Liver (tissue), 8 donors: ENCODE measurements at regions not wholly inside any gene's neighbourhood (a gene's known extent, or its start where the extent isn't known, plus 50 kb on each side); places are given as distances from the start of the nearest gene placed in this dataset.

Source experiments
- DNase-seq: peaks from one replicate; pipeline ENCODE4 v3.0.0-alpha.2; 2017; ENCODE audit warnings: low spot score
- H3K27ac ChIP-seq, 2 donors: one replicate each; pipeline ENCODE4 v1.7.0; 2013; ENCODE audit warnings: inconsistent platforms in 2 of 2, low read length in 2 of 2, control low read depth in 1 of 2, low read depth in 1 of 2, mild to moderate bottlenecking in 1 of 2
- H3K27me3 ChIP-seq, 4 donors: one replicate each; pipeline versions ENCODE4 v1.6.1 to v1.7.0; 2013; ENCODE audit warnings: low read length in 3 of 4, inconsistent platforms in 1 of 4, mild to moderate bottlenecking in 1 of 4, moderate library complexity in 1 of 4; ENCODE audit not compliant: control insufficient read depth in 4 of 4, insufficient read depth in 4 of 4
- H3K36me3 ChIP-seq, 4 donors: one replicate each; pipeline versions ENCODE4 v1.6.1 to v1.7.0; 2013; ENCODE audit warnings: low read length in 3 of 4, mild to moderate bottlenecking in 3 of 4, low read depth in 1 of 4, moderate library complexity in 1 of 4; ENCODE audit not compliant: control insufficient read depth in 4 of 4, insufficient read depth in 3 of 4
- H3K4me1 ChIP-seq, 4 donors: one replicate each; pipeline versions ENCODE4 v1.6.1 to v1.7.0; 2013; ENCODE audit warnings: low read length in 3 of 4, mild to moderate bottlenecking in 3 of 4, moderate library complexity in 1 of 4; ENCODE audit not compliant: control insufficient read depth in 4 of 4, insufficient read depth in 4 of 4
- H3K4me3 ChIP-seq, 3 donors: one replicate each; pipeline versions ENCODE4 v1.6.1 to v1.7.0; 2013; ENCODE audit warnings: low read length in 3 of 3, control low read depth in 1 of 3, low read depth in 1 of 3, mild to moderate bottlenecking in 1 of 3
- H3K9ac ChIP-seq, 2 donors: one replicate each; pipeline ENCODE4 v1.7.0; 2013; ENCODE audit warnings: low read length in 2 of 2, mild to moderate bottlenecking in 2 of 2, moderate library complexity in 2 of 2, control low read depth in 1 of 2, low read depth in 1 of 2
- H3K9me3 ChIP-seq, 4 donors: one replicate each; pipeline versions ENCODE4 v1.6.1 to v1.7.0; 2013; ENCODE audit warnings: low read length in 3 of 4; ENCODE audit not compliant: control insufficient read depth in 4 of 4
- ATF3 ChIP-seq: IDR thresholded peaks from 2 replicates; pipeline ENCODE4 v1.6.1; 2016; ENCODE audit warnings: antibody characterized with exemption
- EGR1 ChIP-seq, 2 donors: IDR thresholded peaks; 2 replicates each; pipeline ENCODE4 v1.6.1; 2016 to 2018; ENCODE audit warnings: antibody characterized with exemption in 2 of 2, low read depth in 2 of 2
- FOXA1 ChIP-seq: IDR thresholded peaks from 2 replicates; pipeline ENCODE4 v1.6.1; 2016; ENCODE audit warnings: antibody characterized with exemption
- FOXA2 ChIP-seq: IDR thresholded peaks from 2 replicates; pipeline ENCODE4 v1.6.1; 2016; ENCODE audit warnings: antibody characterized with exemption
- HNF4A ChIP-seq, 2 donors: conservative IDR thresholded peaks; 2 replicates each; pipeline ENCODE4 v1.6.1; 2016; ENCODE audit warnings: antibody characterized with exemption in 2 of 2, mild to moderate bottlenecking in 2 of 2
- HNF4G ChIP-seq: IDR thresholded peaks from 2 replicates; pipeline ENCODE4 v1.6.1; 2016; ENCODE audit warnings: antibody characterized with exemption
- JUND ChIP-seq, 2 donors: IDR thresholded peaks; 2 replicates each; pipeline ENCODE4 v1.6.1; 2016; ENCODE audit warnings: antibody characterized with exemption in 2 of 2
- MAX ChIP-seq: IDR thresholded peaks from 2 replicates; pipeline ENCODE4 v1.6.1; 2016; ENCODE audit warnings: antibody characterized with exemption
- NR2F2 ChIP-seq: IDR thresholded peaks from 2 replicates; pipeline ENCODE4 v1.6.1; 2016; ENCODE audit warnings: antibody characterized with exemption
- RXRA ChIP-seq, 2 donors: IDR thresholded peaks; 2 replicates each; pipeline ENCODE4 v1.6.1; 2017 to 2018; ENCODE audit warnings: antibody characterized with exemption in 2 of 2, mild to moderate bottlenecking in 1 of 2
- SP1 ChIP-seq: IDR thresholded peaks from 2 replicates; pipeline ENCODE4 v1.6.1; 2018; ENCODE audit warnings: antibody characterized with exemption, mild to moderate bottlenecking
- TAF1 ChIP-seq: conservative IDR thresholded peaks from 2 replicates; pipeline ENCODE4 v1.6.1; 2016; ENCODE audit warnings: antibody characterized with exemption, mild to moderate bottlenecking
- YY1 ChIP-seq: IDR thresholded peaks from 2 replicates; pipeline ENCODE4 v1.6.1; 2016; ENCODE audit warnings: antibody characterized with exemption, mild to moderate bottlenecking
- whole genome bisulfite sequencing: extraction: QIAGEN DNeasy Blood & Tissue Kit; methylation state at CpG from one replicate; pipeline ENCODE4 v1.1.7; 2013; 5-methylcytosine and 5-hydroxymethylcytosine counted together
- TF ChIP-seq, protein P1 (sequence below): fragments of 150-350 bp; IDR thresholded peaks from 2 replicates; pipeline ENCODE4 v1.5.1; 2017; ENCODE audit warnings: improper control_type of control experiment, low read depth, low read length; ENCODE audit not compliant: missing input control
- TF ChIP-seq, protein P2 (sequence below): IDR thresholded peaks from 2 replicates; pipeline ENCODE4 v1.6.1; 2016; ENCODE audit warnings: antibody characterized with exemption
- TF ChIP-seq, protein P3 (sequence below): IDR thresholded peaks from 2 replicates; pipeline ENCODE4 v1.6.1; 2016; ENCODE audit warnings: antibody characterized with exemption, mild to moderate bottlenecking
- donor health status: healthy.
- donor health status: healthy.
- donor health status: healthy.
- donor health status: healthy.
- donor health status: healthy.

DNA sequence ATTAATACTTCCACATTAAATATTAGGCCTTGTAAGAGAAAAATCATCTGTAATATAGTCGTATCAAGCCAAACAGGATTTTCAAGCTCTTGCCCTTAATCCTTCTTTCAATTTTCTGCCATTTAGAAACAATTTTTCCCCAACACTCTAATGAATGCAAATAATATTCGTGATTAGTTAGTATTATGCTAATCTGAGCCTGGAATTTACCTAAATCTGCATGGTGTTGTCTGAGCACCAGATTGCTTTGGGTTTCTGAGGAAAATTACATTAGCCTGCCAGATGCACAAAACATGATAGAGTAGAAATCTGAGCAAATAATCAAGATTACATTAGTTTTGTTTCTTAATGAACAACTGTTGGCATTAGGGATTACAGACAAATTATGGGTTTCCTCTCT is 176.6 kb downstream of the ZDHHC21 start:
- H3K36me3 ChIP-seq, result no peaks in the 10 kb centered on the region
- no peaks in the 10 kb centered on the region for H3K4me1 ChIP-seq
- H3K4me3 ChIP-seq, result no peak overlapping the region
- H3K9ac ChIP-seq, result no peak overlapping the region
- H3K27me3 ChIP-seq, result peaks cover 0 to 3% (median 0%) of the 10 kb centered on the region in 4 donors
- TF ChIP-seq, protein P1, sequence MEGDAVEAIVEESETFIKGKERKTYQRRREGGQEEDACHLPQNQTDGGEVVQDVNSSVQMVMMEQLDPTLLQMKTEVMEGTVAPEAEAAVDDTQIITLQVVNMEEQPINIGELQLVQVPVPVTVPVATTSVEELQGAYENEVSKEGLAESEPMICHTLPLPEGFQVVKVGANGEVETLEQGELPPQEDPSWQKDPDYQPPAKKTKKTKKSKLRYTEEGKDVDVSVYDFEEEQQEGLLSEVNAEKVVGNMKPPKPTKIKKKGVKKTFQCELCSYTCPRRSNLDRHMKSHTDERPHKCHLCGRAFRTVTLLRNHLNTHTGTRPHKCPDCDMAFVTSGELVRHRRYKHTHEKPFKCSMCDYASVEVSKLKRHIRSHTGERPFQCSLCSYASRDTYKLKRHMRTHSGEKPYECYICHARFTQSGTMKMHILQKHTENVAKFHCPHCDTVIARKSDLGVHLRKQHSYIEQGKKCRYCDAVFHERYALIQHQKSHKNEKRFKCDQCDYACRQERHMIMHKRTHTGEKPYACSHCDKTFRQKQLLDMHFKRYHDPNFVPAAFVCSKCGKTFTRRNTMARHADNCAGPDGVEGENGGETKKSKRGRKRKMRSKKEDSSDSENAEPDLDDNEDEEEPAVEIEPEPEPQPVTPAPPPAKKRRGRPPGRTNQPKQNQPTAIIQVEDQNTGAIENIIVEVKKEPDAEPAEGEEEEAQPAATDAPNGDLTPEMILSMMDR, result no peak
- TF ChIP-seq JUND (IDR thresholded peaks at IDR 0.05) (no peak), HNF4A (conservative IDR thresholded peaks at IDR 0.05) (no peak), MAX (no peak), YY1 (no peak), TAF1 (no peak), SP1 (no peak), NR2F2 (no peak), EGR1 (IDR thresholded peaks at IDR 0.05; ENCODE audit: low read depth in 2 of 2) (no peak), HNF4G (no peak), FOXA1 (no peak), RXRA (IDR thresholded peaks at IDR 0.05) (no peak), ATF3 (no peak)
- TF ChIP-seq, protein P2, sequence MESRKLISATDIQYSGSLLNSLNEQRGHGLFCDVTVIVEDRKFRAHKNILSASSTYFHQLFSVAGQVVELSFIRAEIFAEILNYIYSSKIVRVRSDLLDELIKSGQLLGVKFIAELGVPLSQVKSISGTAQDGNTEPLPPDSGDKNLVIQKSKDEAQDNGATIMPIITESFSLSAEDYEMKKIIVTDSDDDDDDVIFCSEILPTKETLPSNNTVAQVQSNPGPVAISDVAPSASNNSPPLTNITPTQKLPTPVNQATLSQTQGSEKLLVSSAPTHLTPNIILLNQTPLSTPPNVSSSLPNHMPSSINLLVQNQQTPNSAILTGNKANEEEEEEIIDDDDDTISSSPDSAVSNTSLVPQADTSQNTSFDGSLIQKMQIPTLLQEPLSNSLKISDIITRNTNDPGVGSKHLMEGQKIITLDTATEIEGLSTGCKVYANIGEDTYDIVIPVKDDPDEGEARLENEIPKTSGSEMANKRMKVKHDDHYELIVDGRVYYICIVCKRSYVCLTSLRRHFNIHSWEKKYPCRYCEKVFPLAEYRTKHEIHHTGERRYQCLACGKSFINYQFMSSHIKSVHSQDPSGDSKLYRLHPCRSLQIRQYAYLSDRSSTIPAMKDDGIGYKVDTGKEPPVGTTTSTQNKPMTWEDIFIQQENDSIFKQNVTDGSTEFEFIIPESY, result no peak
- TF ChIP-seq, protein P3, sequence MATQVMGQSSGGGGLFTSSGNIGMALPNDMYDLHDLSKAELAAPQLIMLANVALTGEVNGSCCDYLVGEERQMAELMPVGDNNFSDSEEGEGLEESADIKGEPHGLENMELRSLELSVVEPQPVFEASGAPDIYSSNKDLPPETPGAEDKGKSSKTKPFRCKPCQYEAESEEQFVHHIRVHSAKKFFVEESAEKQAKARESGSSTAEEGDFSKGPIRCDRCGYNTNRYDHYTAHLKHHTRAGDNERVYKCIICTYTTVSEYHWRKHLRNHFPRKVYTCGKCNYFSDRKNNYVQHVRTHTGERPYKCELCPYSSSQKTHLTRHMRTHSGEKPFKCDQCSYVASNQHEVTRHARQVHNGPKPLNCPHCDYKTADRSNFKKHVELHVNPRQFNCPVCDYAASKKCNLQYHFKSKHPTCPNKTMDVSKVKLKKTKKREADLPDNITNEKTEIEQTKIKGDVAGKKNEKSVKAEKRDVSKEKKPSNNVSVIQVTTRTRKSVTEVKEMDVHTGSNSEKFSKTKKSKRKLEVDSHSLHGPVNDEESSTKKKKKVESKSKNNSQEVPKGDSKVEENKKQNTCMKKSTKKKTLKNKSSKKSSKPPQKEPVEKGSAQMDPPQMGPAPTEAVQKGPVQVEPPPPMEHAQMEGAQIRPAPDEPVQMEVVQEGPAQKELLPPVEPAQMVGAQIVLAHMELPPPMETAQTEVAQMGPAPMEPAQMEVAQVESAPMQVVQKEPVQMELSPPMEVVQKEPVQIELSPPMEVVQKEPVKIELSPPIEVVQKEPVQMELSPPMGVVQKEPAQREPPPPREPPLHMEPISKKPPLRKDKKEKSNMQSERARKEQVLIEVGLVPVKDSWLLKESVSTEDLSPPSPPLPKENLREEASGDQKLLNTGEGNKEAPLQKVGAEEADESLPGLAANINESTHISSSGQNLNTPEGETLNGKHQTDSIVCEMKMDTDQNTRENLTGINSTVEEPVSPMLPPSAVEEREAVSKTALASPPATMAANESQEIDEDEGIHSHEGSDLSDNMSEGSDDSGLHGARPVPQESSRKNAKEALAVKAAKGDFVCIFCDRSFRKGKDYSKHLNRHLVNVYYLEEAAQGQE, result no peak
- H3K9me3 ChIP-seq, result no peaks in the 10 kb centered on the region
- no peak for DNase-seq
- no peak overlapping the region for H3K27ac ChIP-seq
- WGBS, result 74% methylated on average over 2 of the region's 2 CpGs

DNA sequence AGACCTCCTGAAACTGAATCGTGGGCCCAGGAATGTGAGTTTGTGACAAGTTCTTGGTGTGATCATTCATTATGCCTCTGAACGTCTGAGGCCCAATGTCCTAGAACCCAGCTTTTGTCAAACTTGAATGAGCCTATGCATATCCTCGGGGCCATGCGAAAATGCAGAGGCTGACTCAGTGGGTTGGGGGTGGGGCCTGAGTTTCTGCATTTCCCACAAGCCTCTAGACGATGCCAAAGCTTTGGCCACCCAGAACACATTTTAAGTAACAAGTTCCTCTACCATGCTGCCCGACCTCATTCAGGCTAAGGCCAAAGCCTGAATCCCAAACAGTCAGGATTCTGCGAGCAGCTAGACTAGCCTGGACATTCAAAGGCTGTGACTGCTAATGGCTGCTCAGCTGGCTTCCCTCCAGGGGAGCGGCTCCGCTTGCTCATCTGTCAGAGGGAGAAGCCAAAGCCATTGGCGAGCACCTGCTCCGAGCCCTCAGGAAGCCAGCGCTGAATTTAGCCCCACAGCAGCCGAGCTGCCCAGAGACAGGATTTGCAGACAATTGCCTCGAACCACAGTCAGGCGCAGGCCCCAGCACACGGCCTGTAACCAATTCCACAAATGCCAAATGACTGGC is 177.5 kb downstream of the ZDHHC21 start:
- no peak for DNase-seq
- no peak overlapping the region for H3K9ac ChIP-seq
- H3K9me3 ChIP-seq, result no peaks in the 10 kb centered on the region
- H3K27ac ChIP-seq, result no peak overlapping the region
- WGBS, result 75% methylated on average over 16 of the region's 16 CpGs
- H3K4me3 ChIP-seq, result no peak overlapping the region
- no peaks in the 10 kb centered on the region for H3K4me1 ChIP-seq
- H3K27me3 ChIP-seq, result peaks cover 0 to 3% (median 0%) of the 10 kb centered on the region in 4 donors
- H3K36me3 ChIP-seq, result no peaks in the 10 kb centered on the region
- no peak for TF ChIP-seq HNF4A (conservative IDR thresholded peaks at IDR 0.05)
- TF ChIP-seq, protein P1, result no peak
- TF ChIP-seq FOXA2, result no peak
- no peak for TF ChIP-seq HNF4G
- TF ChIP-seq EGR1 (IDR thresholded peaks at IDR 0.05; ENCODE audit: low read depth in 2 of 2), result no peak
- TF ChIP-seq, protein P2, result no peak
